Endothelial cell of umbilical vein (primary cell): ENCODE measurements at regions not wholly inside any gene's neighbourhood (a gene's known extent, or its start where the extent isn't known, plus 50 kb on each side); places are given as distances from the start of the nearest gene placed in this dataset.

Source experiments
- BruUV-seq: library from RNA; stranded (reverse); fragments of 400-500 nt; replicated peaks from 2 replicates; lab custom pipeline; 2021; lab: Mats Ljungman, UMichigan
- CTCF ChIA-PET: fragments of 300-600, 350-600 bp; sonication (Branson Sonifier 250); formaldehyde crosslinking; loops from one replicate; lab custom pipeline; 2021; ENCODE audit warnings: antibody characterized with exemption, inconsistent platforms; lab: Charles Lee
- POLR2A ChIA-PET: fragments of 300-600, 350-600 bp; sonication (Branson Sonifier 250); formaldehyde crosslinking; loops from one replicate; lab custom pipeline; 2021; ENCODE audit warnings: antibody characterized with exemption, inconsistent platforms; lab: Charles Lee
- DNase-seq: peaks from one replicate; pipeline ENCODE4 v3.0.0-alpha.2; 2011; ENCODE audit warnings: low read depth, low spot score
- FAIRE-seq: peaks from 2 replicates; lab custom pipeline; 2011; peaks lifted over from hg19 to GRCh38; lab: Jason Lieb, UNC
- H2AFZ ChIP-seq: 2 replicates; pipeline ENCODE4 v1.6.0; 2012; ENCODE audit warnings: low read depth, low read length, control low read depth, inconsistent platforms
- H3K27ac ChIP-seq: 2 replicates; pipeline ENCODE4 v1.5.1; 2011; ENCODE audit warnings: low read depth, mild to moderate bottlenecking, control low read depth, low read length, moderate library complexity; ENCODE audit not compliant: insufficient read depth
- H3K27me3 ChIP-seq, 2 experiments: 2 replicates each; pipeline versions ENCODE4 v1.6.0 to v1.6.1; 2011; ENCODE audit warnings: low read length in 2 of 2, mixed read lengths in 1 of 2; ENCODE audit not compliant: control insufficient read depth in 2 of 2, insufficient read depth in 2 of 2
- H3K36me3 ChIP-seq, 2 experiments: 2 replicates in 1 of 2; 3 replicates in 1 of 2; pipeline ENCODE4 v1.5.1; 2011; ENCODE audit warnings: low read length in 2 of 2, mild to moderate bottlenecking in 1 of 2, moderate library complexity in 1 of 2; ENCODE audit not compliant: control insufficient read depth in 2 of 2, insufficient read depth in 2 of 2; ENCODE audit errors: extremely low read depth in 1 of 2
- H3K4me1 ChIP-seq: 3 replicates; pipeline ENCODE4 v1.5.1; 2011; ENCODE audit warnings: mild to moderate bottlenecking, low read length; ENCODE audit not compliant: control insufficient read depth, insufficient read depth; ENCODE audit errors: extremely low read depth
- H3K4me2 ChIP-seq: 2 replicates; pipeline ENCODE4 v1.6.1; 2011; ENCODE audit warnings: low read length, control low read depth, mixed read lengths; ENCODE audit not compliant: insufficient read depth
- H3K4me3 ChIP-seq, 3 experiments: fragments of 200-600 bp in 1 of 3; sonication (generic), shearing (Covaris generic) in 1 of 3; replicated peaks in 1 of 3; 2 replicates each; pipeline ENCODE4 v1.5.1; 2011 to 2016; ENCODE audit warnings: control low read depth in 3 of 3, low read length in 3 of 3, mild to moderate bottlenecking in 2 of 3, inconsistent platforms in 1 of 3, low read depth in 1 of 3, moderate library complexity in 1 of 3; ENCODE audit not compliant: insufficient read depth in 1 of 3
- H3K79me2 ChIP-seq: 2 replicates; pipeline ENCODE4 v1.6.0; 2012; ENCODE audit warnings: low read length, inconsistent platforms; ENCODE audit not compliant: control insufficient read depth, insufficient read depth
- H3K9ac ChIP-seq: replicated peaks from 2 replicates; pipeline ENCODE3; 2011; ENCODE audit warnings: low read length, control low read depth; ENCODE audit not compliant: insufficient read depth; ENCODE audit errors: extremely low read depth
- H3K9me1 ChIP-seq: replicated peaks from 3 replicates; pipeline ENCODE4 v1.6.0; 2011; ENCODE audit warnings: mild to moderate bottlenecking, low read length; ENCODE audit not compliant: control insufficient read depth, insufficient read depth; ENCODE audit errors: extremely low read depth
- H3K9me3 ChIP-seq: replicated peaks from 2 replicates; pipeline ENCODE4 v1.5.1; 2012; ENCODE audit warnings: low read length, inconsistent platforms; ENCODE audit not compliant: control insufficient read depth, insufficient read depth
- H4K20me1 ChIP-seq: replicated peaks from 2 replicates; pipeline ENCODE3; 2011; ENCODE audit warnings: mild to moderate bottlenecking, low read length; ENCODE audit not compliant: control insufficient read depth, insufficient read depth; ENCODE audit errors: extremely low read depth
- FOS ChIP-seq: IDR thresholded peaks from 2 replicates; pipeline ENCODE4 v1.6.1; 2011; ENCODE audit warnings: mild to moderate bottlenecking, low read length, moderate library complexity, borderline replicate concordance; ENCODE audit not compliant: insufficient read depth
- GATA2 ChIP-seq: IDR thresholded peaks from 2 replicates; pipeline ENCODE4 v1.7.0; 2011; ENCODE audit warnings: low read depth, mild to moderate bottlenecking, moderate library complexity, mixed read lengths, low read length; ENCODE audit not compliant: insufficient read length, insufficient read depth
- JUN ChIP-seq: IDR thresholded peaks from 2 replicates; pipeline ENCODE4 v1.6.1; 2011; ENCODE audit warnings: borderline replicate concordance, low read depth; ENCODE audit not compliant: insufficient read length, insufficient read depth
- MAX ChIP-seq: IDR thresholded peaks from 2 replicates; pipeline ENCODE4 v1.6.1; 2011; ENCODE audit not compliant: insufficient read depth, insufficient read length
- MYC ChIP-seq: IDR thresholded peaks from one replicate; pipeline ENCODE4 v1.6.1; 2011; ENCODE audit warnings: mild to moderate bottlenecking, low read depth, low read length
- POLR2AphosphoS5 ChIP-seq: IDR thresholded peaks from 2 replicates; pipeline ENCODE4 v1.6.1; 2012; ENCODE audit warnings: low read depth, mild to moderate bottlenecking, control low read depth, low read length, moderate library complexity; ENCODE audit not compliant: insufficient read depth
- dilution Hi-C: fragments of 300-500 bp; cut with MboI; formaldehyde crosslinking; loops from one replicate; pipeline ENCODE4 v1.15.0; 2019; ENCODE audit warnings: low sequenced_read_pairs; ENCODE audit not compliant: extremely low pct_ligation_motif_present
- intact Hi-C: fragments of 100-400 bp; cut with micrococcal nuclease; formaldehyde crosslinking; loops from one replicate; pipeline ENCODE4 v1.10.0; 2022

GRCh38 chr12:96140174-96140573 lies 54.0 kb upstream of the ELK3 start:
- dilution Hi-C loops = no loop called here
- DNase-seq = no peak
- POLR2A ChIA-PET = no interaction called here

GRCh38 chr12:96141216-96141912 lies 52.8 kb upstream of the ELK3 start:
- H2AFZ ChIP-seq = no peak overlapping the region
- H3K36me3 ChIP-seq = no peaks in the 10 kb centered on the region
- BruUV-seq = TSS peak; percentile 43
- TF ChIP-seq JUN = peak; percentile 87
- TF ChIP-seq MYC = no peak
- TF ChIP-seq MAX = no peak
- TF ChIP-seq FOS = peak; percentile 95
- peak; percentile 69 for TF ChIP-seq POLR2AphosphoS5
- peak; percentile 85 for TF ChIP-seq GATA2
- intact Hi-C loops (loop anchor here (5.0 kb wide), 1 partner anchor 116 kb away; no protein-coding TSS in a partner anchor), dilution Hi-C loops (no loop called here)
- H3K27me3 ChIP-seq = no peaks in the 10 kb centered on the region
- no peaks in the 10 kb centered on the region for H3K79me2 ChIP-seq
- DNase-seq = peak; percentile 89
- ChIA-PET CTCF (interaction anchor here (0.6 to 3.0 kb wide), 8 partner anchors 9 to 74 kb away, joined by 3 to 15 read pairs (median 3); no protein-coding TSS in a partner anchor), POLR2A (interaction anchor here (0.6 to 1.0 kb wide), 2 partner anchors 42 to 79 kb away, joined by 3 to 4 read pairs; no protein-coding TSS in a partner anchor)
- H3K9me3 ChIP-seq = no peaks in the 10 kb centered on the region
- H3K4me1 ChIP-seq = peaks cover 54% of the 10 kb centered on the region
- no peak overlapping the region for H3K9ac ChIP-seq
- no peaks in the 10 kb centered on the region for H3K9me1 ChIP-seq
- no peak overlapping the region for H3K4me3 ChIP-seq
- peak overlapping the region; percentile 27 for H3K4me2 ChIP-seq
- peak; percentile 83 for FAIRE-seq
- H4K20me1 ChIP-seq = no peaks in the 10 kb centered on the region
- peak overlapping the region; percentile 90 for H3K27ac ChIP-seq

More at GRCh38 chr12:96140174-96140573, 54.0 kb upstream of the ELK3 start:
- H3K36me3 ChIP-seq = no peaks in the 10 kb centered on the region
- H3K9me1 ChIP-seq = no peaks in the 10 kb centered on the region
- H3K4me1 ChIP-seq = peaks cover 63% of the 10 kb centered on the region
- CTCF ChIA-PET = interaction anchor here (0.9 to 3.0 kb wide), 2 partner anchors 8 to 13 kb away, joined by 3 to 15 read pairs; no protein-coding TSS in a partner anchor
- BruUV-seq = no TSS peak
- no peaks in the 10 kb centered on the region for H3K27me3 ChIP-seq
- no peak overlapping the region for H3K9ac ChIP-seq
- FAIRE-seq = no peak
- no peak overlapping the region for H2AFZ ChIP-seq
- no peak overlapping the region for H3K4me3 ChIP-seq
- no peak overlapping the region for H3K27ac ChIP-seq
- H3K79me2 ChIP-seq = no peaks in the 10 kb centered on the region
- no peaks in the 10 kb centered on the region for H3K9me3 ChIP-seq
- H4K20me1 ChIP-seq = no peaks in the 10 kb centered on the region
- intact Hi-C loops = loop anchor here (5.0 kb wide), 1 partner anchor 117 kb away; no protein-coding TSS in a partner anchor
- no peak for TF ChIP-seq MAX
- peak; percentile 37 for TF ChIP-seq FOS
- H3K4me2 ChIP-seq = no peak overlapping the region
